HG03066 (cell line): ENCODE measurements at regions not wholly inside any gene's neighbourhood (a gene's known extent, or its start where the extent isn't known, plus 50 kb on each side); places are given as distances from the start of the nearest gene placed in this dataset.
"Not testable (repeated sequence)": the region's sequence is repeated elsewhere in the genome, so short reads cannot be mapped to it uniquely, and the experiment has no call there.

ENCODE experiments used
- ATAC-seq: cut with Tn5 transposase; IDR thresholded peaks from one replicate; pipeline ENCODE4 v1.9.1; 2021; ENCODE audit warnings: low read depth; ENCODE audit not compliant: unreplicated experiment

DNA sequence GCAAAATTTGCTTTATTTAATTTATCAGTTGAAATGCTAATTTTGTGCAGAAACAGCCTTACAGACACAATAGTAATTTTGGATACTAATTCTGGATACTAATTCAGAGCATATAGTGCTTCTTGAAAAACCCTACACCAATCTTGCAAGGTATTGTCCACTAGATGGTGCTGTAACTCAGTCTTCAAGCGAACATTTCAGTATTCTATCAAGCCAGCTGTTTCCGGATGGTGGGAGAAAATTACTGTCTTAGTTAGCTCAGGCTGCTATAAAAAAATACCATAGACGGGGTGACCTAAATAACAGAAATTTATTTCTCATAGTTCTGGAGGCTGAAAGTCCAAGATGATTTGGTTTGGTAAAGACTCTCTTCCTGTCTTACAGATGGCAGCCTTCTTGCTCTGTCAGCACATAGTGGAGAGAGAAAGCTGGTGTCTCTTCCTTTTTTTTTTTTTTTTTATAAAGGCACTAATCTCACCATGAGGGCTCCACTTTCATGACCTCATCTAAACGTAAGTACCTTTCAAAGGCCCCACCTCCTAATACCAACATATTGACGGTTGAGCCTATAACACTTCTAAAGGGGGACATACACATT, 1306.5 kb upstream of the CDH9 start:
- ATAC-seq: no peak

DNA sequence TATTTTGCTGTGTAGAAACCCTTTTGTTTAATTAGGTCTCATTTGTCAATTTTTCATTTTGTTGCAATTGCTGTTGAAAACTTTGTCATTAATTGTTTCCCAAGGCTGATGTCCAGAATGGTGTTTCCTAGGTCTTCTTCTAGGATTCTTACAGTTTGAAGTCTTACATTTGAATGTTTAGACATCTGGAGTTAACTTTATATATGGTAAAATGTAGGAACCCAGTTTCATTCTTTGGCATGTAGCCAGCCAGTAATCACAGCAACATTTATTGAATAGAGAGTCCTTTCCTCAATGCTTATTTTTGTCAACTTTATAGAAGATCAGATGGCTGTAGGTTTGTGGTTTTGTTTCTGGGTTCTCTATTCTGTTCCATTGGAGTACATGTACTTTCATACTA, 1290.8 kb upstream of the CDH9 start:
- ATAC-seq: no peak

DNA sequence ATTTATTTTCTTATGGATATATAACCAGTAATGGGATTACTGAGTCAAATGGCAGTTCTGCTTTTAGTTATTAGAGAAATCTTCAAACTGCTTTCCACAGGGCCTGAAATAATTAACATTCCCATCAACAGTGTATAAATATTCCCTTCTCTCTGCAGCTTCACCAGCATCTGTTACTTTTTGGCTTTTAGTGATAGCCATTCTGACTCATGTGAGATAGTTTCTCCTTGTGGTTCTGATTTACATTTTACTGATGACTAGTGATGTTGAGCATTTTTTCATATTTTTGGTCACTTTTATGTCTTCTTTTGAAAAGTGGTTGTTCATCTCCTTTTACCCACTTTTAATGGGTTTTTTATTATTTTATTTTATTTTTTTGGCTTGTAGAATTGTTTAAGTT, 1290.3 kb upstream of the CDH9 start:
- ATAC-seq: no peak

DNA sequence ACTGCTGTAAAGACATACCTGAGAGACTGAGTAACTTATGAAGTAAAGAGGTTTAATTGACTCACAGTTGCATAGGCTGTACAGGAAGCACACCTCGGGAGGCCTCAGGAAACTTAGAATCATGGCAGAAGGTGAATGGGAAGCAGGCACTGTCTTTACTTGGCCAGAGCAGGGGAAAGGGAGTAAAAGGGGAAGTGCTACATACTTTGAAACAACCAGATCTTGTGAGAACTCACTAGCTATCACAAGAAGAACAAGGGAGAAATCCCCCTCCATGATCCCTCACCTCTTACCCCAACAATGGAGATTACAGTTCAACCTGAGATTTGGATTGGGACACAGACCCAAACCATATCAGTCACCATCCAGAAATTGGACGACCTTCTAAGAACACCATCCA, 1285.8 kb upstream of the CDH9 start:
- ATAC-seq: no peak

DNA sequence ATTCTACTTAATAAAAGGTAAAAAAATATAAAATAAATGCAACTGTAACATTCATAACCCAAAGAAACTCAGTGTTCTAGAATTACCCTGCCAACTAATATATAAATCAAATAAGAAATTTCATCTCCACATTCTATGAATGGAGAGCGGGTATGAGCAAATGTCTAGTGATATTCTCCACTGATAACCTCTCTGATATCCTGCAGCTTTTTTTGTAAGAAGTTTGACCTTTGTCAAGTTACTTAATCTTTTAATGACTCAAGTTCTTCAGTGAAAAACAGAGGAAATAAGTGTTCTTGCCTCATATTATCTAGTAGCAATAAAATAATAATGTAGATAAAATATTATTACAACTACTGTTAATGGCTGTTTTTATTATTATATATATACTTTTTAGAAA, 1275.6 kb upstream of the CDH9 start:
- ATAC-seq: no peak

DNA sequence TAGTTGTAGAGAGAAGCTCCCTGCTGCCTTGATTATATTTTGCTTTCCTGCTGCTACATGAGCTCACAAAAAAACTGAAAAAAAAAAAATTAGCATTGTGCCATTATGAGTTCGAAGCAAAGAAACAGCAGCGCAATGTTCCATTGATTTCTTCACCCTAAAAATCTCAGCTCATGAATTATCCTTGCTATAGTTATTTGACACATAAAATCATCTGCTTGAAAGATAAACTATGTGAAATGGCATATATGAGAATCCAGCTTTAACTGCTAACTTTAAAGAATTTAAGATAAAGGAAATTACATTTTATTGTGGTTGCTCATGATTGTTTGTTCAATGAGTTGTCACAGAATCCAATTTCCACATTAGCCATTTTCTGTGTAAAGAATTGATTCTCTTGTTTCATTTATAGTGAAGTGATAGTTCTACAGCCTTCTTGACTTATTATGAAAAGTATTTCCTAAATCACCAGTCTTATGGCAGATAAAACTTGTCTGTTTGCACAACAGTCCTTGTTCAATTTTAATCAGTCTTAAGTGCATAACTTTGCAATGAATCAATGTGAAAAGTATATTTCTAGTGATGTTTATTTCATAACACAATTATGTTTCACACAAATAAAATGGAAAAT, 1275.0 kb upstream of the CDH9 start:
- no peak for ATAC-seq

DNA sequence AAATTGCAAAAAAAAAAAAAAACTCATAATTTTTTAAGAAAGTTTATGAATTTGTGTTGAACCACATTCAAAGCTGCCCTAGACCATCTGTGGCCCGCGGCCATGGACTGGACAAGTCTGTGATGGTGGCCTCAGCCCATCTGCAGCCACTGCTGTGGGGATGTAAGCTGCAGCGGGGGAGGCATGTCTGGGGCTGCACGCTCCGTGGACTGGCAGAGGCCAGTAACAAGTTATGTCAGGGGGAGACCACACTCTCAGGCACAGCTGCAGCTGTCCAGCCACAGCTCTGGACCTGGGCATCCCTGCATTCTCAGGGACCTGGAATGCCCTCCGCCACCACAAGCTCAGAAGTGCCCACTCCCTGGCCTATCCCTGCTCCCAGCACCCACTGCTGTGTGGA, 1272.3 kb upstream of the CDH9 start:
- ATAC-seq: no peak

DNA sequence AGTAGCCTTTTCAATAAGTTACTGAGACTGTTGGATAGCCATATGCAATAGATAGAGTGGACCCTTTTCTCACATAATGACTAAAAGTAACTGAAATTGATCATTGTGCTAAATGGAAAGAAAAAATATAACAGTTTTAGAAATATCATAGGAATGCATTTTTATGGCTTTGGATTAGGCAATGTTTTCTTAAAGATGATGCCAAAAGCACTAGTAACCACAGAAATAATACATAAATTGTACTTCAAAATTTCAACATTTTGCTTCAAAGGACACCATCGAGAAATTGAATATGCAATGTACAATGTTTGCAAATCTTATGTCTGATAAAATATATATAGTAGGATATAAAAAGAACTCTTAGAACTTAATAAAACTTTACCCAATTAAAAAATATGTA, 1267.5 kb upstream of the CDH9 start:
- ATAC-seq: no peak

DNA sequence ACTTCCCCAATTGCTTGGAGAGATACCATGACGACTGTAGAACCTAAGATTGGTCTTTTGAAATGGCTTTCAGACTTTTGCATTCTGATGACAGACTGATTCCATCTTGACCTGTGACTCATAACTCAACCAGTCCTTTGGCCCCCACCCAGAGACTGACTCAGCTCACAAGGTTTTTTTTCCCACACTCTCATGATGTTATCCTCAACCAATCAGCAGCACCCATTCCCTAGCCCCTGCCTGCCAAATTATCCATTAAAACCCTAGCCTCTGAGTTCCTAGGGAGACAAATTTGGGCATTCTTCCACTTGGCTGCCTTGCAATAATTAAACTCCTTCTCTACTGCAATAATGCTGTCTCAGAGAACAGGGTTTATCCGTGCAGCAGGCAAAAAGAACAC, 1263.3 kb upstream of the CDH9 start:
- no peak for ATAC-seq

DNA sequence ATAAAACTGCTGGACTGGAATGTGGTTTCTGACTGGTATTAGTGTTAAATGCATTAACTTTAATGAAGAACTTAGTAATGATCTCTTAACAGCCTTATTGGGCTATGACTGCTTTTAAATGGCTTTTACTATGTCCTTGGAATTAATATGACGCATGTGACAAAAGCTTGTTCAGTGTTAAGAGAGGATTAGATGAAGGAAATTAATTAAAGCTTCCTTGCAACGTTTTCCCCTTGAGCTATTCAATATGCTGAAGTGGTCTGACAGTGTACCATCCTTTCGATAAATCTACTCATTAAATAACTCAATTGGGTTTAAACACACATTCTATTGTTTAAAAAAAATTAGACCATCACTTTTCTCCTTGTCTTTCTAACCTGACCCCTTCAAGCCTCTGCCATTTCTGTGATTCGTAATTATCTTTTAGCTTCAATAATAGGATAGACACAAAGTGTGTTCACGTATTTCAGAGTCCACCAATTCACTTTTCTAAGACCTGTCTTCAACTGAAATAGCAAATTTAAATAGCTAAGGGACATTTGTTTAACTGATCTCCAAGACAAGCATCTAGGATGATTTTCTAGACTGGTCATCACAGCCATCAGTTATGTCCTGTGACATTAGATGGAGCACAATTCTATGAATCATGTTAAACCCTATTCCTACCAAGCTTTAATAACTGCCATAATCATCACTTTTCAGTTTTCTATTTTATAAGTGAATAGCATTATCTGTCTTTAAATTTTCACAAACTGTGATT, 1258.0 kb upstream of the CDH9 start:
- no peak for ATAC-seq

DNA sequence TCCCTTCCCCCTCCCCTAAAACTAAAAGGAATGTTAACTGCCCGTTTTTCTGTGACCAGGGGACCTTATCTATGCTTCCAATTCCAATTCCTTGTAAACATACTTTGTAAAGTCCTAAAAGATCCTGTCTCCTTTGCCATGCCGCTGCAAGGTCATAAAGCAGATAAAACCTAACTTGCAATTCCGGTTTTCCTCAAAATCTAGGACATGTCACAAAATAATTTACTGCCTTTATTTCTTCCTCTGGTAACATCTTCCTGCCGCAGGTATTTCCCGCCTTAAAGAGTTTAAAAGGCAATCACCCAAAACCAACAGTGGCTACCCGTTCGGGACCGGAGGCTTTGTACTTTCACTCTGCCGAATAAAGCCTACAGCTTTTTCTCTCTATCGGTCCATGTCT, 1248.6 kb upstream of the CDH9 start:
- not testable (repeated sequence) for ATAC-seq

DNA sequence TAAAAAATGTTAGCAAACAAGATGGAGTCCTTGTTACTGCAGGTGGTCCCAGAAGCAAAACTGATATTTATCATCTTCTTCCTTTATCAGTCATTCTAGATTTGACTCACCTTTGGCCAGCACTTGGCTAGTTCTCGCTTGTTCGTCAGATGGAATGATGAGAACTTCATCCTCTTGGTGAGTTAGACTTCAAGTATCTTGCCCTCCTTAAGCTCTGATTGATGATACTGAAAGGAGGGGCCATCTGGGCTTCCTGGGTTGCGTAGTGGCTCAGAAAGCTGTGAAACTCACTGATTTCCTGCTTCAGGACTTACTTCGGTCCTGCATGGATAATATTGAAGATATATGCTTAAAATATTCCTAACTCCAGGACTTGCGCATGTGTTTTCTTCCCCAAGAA, 1248.2 kb upstream of the CDH9 start:
- no peak for ATAC-seq

DNA sequence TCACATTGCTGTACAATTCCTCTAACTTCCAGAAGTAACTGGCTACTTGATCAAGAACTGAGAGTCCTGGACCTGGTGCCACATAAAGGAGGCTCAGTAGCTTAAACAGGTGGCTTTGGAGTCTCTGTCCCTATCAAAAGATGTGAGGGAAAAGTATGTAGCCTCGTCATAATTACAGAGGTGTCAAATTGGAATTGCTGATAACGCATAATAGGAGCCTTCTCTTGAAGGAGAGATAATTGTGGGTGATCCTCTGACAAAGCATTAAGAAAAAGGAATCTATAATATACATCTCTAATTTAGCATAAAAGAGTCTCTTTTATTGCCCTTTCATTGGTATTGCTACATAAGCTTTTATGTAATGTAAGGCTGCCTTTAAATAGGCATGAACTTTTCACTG, 1246.4 kb upstream of the CDH9 start:
- ATAC-seq: no peak

DNA sequence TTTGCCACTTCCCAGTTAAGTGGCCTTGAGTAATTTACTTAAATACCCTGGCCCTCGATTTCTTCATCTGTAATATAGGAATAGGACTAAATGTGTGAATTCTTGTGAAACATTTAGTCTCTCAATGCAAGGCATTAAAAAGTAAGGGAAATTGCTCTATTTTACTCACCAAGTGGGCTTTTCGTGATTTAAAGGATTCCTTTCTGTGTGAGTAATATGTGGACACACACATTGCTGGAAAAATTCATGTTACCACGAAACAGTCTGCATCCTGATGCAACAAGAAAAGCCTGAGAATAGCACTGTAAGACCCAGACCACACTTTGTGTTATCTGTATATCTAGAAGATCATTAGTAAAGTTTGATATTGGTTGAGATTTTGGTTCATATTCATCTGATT, 1243.0 kb upstream of the CDH9 start:
- ATAC-seq: no peak

DNA sequence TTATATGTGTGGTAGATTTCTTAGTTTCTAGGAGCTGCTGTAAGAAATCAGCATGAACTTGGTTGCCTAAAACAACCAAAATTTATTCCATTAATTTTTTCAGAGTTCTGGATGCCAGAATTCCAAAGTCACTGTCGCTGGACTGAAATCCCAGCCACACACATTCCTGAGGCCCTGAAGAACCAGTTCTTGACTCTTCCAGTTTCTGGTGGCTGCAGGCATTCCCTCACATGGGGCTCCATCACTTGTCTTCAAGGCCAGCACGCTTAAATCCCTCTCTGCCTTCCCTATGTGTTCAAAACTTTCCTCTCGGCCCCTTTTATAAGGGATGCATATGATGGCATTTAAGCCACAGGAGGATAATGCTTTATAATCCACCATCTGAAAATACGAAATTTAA, 1237.5 kb upstream of the CDH9 start:
- ATAC-seq: no peak

DNA sequence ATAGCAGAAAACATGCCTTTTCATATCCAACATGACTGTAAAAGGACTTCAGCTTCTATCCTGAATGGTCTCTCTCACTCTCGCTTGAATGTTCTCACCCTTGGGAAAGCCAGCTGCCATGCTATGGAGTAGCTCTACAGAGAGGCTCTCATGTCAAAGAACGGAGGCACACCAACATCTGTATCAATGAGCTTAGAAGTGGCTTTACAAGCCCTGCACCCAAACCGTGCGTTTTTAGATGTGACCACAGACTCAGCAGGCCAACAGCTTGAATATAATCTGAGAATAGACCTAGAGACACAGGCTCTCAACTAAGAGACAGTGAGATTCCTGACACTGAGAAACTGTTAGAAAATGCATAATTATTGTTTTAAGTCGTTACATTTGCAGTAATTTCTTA, 1231.6 kb upstream of the CDH9 start:
- ATAC-seq: no peak

DNA sequence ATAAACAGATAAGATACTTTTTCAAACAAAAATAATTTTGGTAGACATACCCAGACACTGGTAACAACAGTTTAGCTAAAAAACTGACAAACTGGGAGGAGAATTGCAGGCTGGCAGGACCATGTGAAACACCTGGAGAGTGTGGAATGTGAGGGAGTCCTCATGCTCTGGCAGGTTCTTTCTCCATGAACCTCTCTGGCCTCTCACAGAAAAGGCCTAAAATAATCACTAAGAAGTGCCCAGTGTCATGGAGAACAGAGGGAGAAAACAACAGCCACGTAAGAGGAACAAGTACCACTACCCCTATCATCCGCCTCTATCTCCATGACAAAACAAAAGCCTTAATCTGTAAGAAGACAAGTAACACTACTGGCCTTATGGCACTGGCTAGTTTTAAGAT, 1227.5 kb upstream of the CDH9 start:
- no peak for ATAC-seq

DNA sequence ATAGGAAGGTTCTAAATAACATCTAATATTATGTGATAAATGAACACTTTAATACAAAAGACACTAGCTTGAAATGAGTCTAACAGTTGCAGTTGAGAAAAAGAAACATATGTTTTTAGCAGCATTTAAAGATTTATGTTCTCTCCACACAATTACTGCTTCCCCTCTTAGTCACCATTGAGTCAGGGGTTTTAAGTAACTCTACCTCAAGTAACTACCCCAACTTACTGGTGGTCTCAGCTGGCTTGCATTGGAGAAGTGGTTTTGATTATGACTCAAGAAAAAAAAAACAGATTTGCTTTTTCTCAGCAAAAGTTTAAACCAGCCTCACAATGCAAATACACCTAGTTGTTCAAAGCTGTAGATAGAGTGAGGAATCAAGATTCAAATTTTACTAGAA, 1216.5 kb upstream of the CDH9 start:
- no peak for ATAC-seq

DNA sequence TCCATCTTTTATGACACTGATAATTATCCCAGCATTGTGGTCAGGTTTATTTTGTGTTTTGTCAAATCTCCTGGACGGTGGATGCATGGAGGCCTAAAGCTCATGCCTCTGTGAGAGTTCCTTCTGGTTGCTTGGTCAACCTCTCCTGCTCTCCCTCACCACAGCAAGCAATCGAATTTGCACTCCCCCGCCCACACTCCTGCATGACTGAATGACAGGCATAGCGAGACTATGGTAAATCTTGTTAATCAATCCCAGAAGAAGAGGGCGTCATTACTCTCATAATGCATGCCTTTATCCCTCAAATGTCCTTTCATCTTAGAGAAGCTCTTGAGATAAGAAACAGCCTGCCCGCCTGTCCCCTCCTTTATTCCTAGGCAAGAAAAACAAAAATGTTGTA, 1215.0 kb upstream of the CDH9 start:
- no peak for ATAC-seq

DNA sequence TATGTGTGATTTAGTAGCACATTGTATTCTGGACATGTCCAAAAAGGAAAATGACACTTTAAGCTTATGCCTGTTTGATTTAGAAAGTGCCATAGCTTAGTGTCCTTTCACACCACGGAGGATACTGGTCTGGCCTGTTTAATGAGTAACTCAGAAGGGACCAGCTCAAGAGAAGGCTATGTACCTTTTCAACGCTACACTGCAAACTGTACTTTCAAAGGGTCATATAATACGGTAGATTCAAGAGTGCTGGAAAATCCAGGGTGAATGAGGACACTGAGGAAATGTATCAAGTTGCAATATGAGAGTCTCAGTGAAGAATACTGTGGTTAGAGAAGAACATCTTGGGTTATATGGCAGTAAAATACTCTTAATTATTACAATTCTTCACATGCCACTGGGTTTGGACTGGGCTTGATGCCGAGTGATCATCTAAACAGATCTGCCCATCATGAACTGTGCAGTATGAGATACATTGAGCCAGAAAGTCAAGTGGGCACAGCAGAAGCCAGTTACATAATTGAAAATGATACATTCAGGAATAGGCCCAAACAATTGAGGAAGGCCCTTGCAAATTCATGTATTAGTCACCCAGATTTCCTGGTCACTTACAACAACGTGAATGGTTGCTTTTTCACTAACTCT, 1211.5 kb upstream of the CDH9 start:
- ATAC-seq: no peak

DNA sequence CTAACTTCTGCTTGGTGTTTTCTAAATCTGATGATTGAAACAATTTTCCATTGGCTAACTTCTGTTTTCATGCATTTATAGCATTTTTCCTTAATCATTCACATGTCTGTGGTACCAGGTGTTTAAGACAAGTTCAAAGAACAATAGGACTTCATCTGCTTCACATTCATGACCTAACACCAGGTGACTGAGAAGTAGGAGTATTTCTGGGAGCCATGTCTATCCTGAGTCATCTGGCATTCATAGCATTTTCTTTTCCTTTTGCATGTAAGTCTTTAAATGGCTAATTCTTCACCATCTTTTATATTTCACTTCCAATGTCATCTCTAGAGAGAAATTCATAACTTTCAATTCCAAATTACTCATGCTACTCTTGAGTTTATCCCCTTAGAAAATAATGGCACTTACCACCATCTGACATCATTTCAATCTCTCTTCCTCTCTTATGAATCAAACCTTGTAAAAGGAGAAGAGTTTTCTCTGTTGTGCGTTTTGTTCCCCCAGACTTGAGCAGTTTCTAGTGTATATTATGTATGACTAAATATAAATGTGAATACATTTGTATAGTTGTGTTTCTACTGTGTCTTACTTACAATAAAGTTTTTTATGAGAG, 1196.1 kb upstream of the CDH9 start:
- ATAC-seq: no peak
